ENCODE measurements at regions not wholly inside any gene's neighbourhood (a gene's known extent, or its start where the extent isn't known, plus 50 kb on each side); places are given as distances from the start of the nearest gene placed in this dataset.

DNA sequence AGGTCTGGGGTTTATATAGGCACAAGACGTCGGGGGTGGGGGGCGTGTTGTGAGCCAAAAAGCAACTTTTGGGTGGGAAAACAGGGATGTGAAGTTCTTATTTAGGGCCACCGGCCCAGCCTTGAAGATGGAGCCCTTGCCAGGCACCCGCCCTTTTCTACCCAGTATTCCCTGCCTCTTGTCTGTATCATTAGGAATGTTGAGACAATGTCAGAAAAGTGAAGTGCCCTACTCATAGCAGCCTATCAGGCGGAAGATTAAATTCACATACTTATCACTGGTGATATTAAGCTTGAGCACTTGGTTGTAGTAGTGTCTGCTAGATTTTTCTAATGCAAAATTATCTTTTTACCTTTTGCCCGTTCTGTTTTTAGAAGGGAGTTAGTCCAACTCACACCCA is 293.5 kb downstream of the CDH10 start:
- FAIRE-seq (no peak), DNase-seq (ENCODE audit: low read depth, low spot score) (no peak)
- Histone ChIP-seq H3K9me1 (ENCODE audit: control insufficient read depth, extremely low read depth, insufficient read depth, low read length) (no peaks in the 10 kb centered on the region), H3K79me2 (ENCODE audit: control insufficient read depth, insufficient read depth, low read length) (no peaks in the 10 kb centered on the region), H3K27me3 (ENCODE audit: control insufficient read depth, extremely low read depth, insufficient read depth, low read length) (no peaks in the 10 kb centered on the region), H3K36me3 (ENCODE audit: control insufficient read depth in 2 of 2, extremely low read depth in 1 of 2, insufficient read depth in 2 of 2, low read length in 2 of 2) (no peaks in the 10 kb centered on the region), H4K20me1 (ENCODE audit: control insufficient read depth, extremely low read depth, insufficient read depth, low read length) (no peaks in the 10 kb centered on the region), H2AFZ (ENCODE audit: control insufficient read depth, low read length) (no peak overlapping the region), H3K4me3 (ENCODE audit: control insufficient read depth in 2 of 3, extremely low read depth in 1 of 3, insufficient read depth in 2 of 3, low read depth in 1 of 3, low read length in 3 of 3) (no peak overlapping the region), H3K27ac (ENCODE audit: control insufficient read depth, insufficient read depth, low read length) (no peak overlapping the region), H3K9me3 (ENCODE audit: control insufficient read depth, low read depth, low read length) (peaks cover 3% of the 10 kb centered on the region), H3K4me2 (ENCODE audit: control insufficient read depth, extremely low read depth, insufficient read depth, low read depth, low read length) (no peak overlapping the region), H3K4me1 (ENCODE audit: control insufficient read depth, extremely low read depth, insufficient read depth, low read length) (no peaks in the 10 kb centered on the region), H3K9ac (ENCODE audit: control insufficient read depth, extremely low read depth, insufficient read depth, low read length) (no peak overlapping the region)
- dilution Hi-C loops (cut with MboI; ENCODE audit: extremely low pct_ligation_motif_present, low sequenced_read_pairs) = no loop called here
- TF ChIP-seq EZH2 (IDR thresholded peaks at IDR 0.05; ENCODE audit: low read length) = no peak
- TF ChIP-seq, protein P1, sequence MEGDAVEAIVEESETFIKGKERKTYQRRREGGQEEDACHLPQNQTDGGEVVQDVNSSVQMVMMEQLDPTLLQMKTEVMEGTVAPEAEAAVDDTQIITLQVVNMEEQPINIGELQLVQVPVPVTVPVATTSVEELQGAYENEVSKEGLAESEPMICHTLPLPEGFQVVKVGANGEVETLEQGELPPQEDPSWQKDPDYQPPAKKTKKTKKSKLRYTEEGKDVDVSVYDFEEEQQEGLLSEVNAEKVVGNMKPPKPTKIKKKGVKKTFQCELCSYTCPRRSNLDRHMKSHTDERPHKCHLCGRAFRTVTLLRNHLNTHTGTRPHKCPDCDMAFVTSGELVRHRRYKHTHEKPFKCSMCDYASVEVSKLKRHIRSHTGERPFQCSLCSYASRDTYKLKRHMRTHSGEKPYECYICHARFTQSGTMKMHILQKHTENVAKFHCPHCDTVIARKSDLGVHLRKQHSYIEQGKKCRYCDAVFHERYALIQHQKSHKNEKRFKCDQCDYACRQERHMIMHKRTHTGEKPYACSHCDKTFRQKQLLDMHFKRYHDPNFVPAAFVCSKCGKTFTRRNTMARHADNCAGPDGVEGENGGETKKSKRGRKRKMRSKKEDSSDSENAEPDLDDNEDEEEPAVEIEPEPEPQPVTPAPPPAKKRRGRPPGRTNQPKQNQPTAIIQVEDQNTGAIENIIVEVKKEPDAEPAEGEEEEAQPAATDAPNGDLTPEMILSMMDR (optimal IDR thresholded peaks at IDR 0.05 in 1 of 3, IDR thresholded peaks at IDR 0.05 in 1 of 3, conservative IDR thresholded peaks at IDR 0.05 in 1 of 3; ENCODE audit: extremely low read depth in 1 of 3, insufficient read depth in 2 of 3, low read length in 3 of 3) = no peak

DNA sequence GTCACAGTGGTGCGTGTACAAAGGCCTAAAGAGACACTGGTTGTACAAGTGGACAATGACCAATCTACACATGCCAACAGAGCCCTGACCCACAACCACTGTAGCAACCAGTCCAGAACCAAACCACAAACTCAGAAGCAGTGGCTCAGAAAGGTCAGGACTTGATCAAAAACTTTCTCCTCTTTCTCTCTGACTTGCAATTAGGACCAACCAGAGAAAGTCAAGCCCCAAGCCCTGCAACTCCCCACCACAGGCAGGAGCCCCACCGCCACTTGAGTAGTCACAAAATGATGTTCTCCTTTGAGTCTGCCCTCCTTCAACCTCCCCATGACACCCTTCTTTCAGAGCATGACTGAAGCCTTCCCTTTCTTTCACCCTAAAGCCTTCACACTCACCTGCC is 291.8 kb downstream of the CDH10 start:
- Histone ChIP-seq H3K79me2 (ENCODE audit: control insufficient read depth, insufficient read depth, low read length) (no peaks in the 10 kb centered on the region), H3K9ac (ENCODE audit: control insufficient read depth, extremely low read depth, insufficient read depth, low read length) (no peak overlapping the region), H3K36me3 (ENCODE audit: control insufficient read depth in 2 of 2, extremely low read depth in 1 of 2, insufficient read depth in 2 of 2, low read length in 2 of 2) (no peaks in the 10 kb centered on the region), H4K20me1 (ENCODE audit: control insufficient read depth, extremely low read depth, insufficient read depth, low read length) (no peaks in the 10 kb centered on the region), H3K4me3 (ENCODE audit: control insufficient read depth in 2 of 3, extremely low read depth in 1 of 3, insufficient read depth in 2 of 3, low read depth in 1 of 3, low read length in 3 of 3) (no peak overlapping the region), H3K4me2 (ENCODE audit: control insufficient read depth, extremely low read depth, insufficient read depth, low read depth, low read length) (no peak overlapping the region), H3K4me1 (ENCODE audit: control insufficient read depth, extremely low read depth, insufficient read depth, low read length) (no peaks in the 10 kb centered on the region), H3K27ac (ENCODE audit: control insufficient read depth, insufficient read depth, low read length) (no peak overlapping the region), H2AFZ (ENCODE audit: control insufficient read depth, low read length) (no peak overlapping the region), H3K27me3 (ENCODE audit: control insufficient read depth, extremely low read depth, insufficient read depth, low read length) (no peaks in the 10 kb centered on the region), H3K9me1 (ENCODE audit: control insufficient read depth, extremely low read depth, insufficient read depth, low read length) (no peaks in the 10 kb centered on the region), H3K9me3 (ENCODE audit: control insufficient read depth, low read depth, low read length) (peaks cover 3% of the 10 kb centered on the region)
- dilution Hi-C loops (cut with MboI; ENCODE audit: extremely low pct_ligation_motif_present, low sequenced_read_pairs) = no loop called here
- FAIRE-seq (no peak), DNase-seq (ENCODE audit: low read depth, low spot score) (no peak)
- TF ChIP-seq, protein P1 (optimal IDR thresholded peaks at IDR 0.05 in 1 of 3, IDR thresholded peaks at IDR 0.05 in 1 of 3, conservative IDR thresholded peaks at IDR 0.05 in 1 of 3; ENCODE audit: extremely low read depth in 1 of 3, insufficient read depth in 2 of 3, low read length in 3 of 3) = no peak
- TF ChIP-seq EZH2 (IDR thresholded peaks at IDR 0.05; ENCODE audit: low read length) = no peak
